Endothelial cell (in vitro differentiated cells): ENCODE measurements at regions not wholly inside any gene's neighbourhood (a gene's known extent, or its start where the extent isn't known, plus 50 kb on each side); places are given as distances from the start of the nearest gene placed in this dataset.

Experiments
- DNase-seq: peaks from one replicate; pipeline ENCODE4 v3.0.0; 2021; ENCODE audit warnings: low spot score
- H3K27ac Mint-ChIP-seq: one replicate; pipeline ENCODE4 v1.8.0; 2021; ENCODE audit warnings: mixed read lengths, inconsistent platforms; ENCODE audit not compliant: unreplicated experiment
- H3K27me3 Mint-ChIP-seq: one replicate; pipeline ENCODE4 v1.8.0; 2021; ENCODE audit warnings: mild to moderate bottlenecking, moderate library complexity, mixed read lengths, inconsistent platforms; ENCODE audit not compliant: unreplicated experiment
- H3K36me3 Mint-ChIP-seq: one replicate; pipeline ENCODE4 v1.8.0; 2021; ENCODE audit warnings: mild to moderate bottlenecking, low read depth, mixed read lengths, inconsistent platforms; ENCODE audit not compliant: unreplicated experiment
- H3K4me1 Mint-ChIP-seq: one replicate; pipeline ENCODE4 v1.8.0; 2021; ENCODE audit warnings: mild to moderate bottlenecking, mixed read lengths, inconsistent platforms; ENCODE audit not compliant: unreplicated experiment
- H3K4me3 Mint-ChIP-seq: one replicate; pipeline ENCODE4 v1.8.0; 2021; ENCODE audit warnings: mild to moderate bottlenecking, mixed read lengths, inconsistent platforms; ENCODE audit not compliant: unreplicated experiment
- H3K9me3 Mint-ChIP-seq: one replicate; pipeline ENCODE4 v1.8.0; 2021; ENCODE audit warnings: mixed read lengths, inconsistent platforms; ENCODE audit not compliant: unreplicated experiment
- TF ChIP-seq, protein P1 (sequence below): fragments of 200-600 bp; sonication (generic); IDR thresholded peaks from one replicate; pipeline ENCODE4 v1.5.0; 2021; ENCODE audit warnings: antibody characterized with exemption; ENCODE audit not compliant: unreplicated experiment

DNA sequence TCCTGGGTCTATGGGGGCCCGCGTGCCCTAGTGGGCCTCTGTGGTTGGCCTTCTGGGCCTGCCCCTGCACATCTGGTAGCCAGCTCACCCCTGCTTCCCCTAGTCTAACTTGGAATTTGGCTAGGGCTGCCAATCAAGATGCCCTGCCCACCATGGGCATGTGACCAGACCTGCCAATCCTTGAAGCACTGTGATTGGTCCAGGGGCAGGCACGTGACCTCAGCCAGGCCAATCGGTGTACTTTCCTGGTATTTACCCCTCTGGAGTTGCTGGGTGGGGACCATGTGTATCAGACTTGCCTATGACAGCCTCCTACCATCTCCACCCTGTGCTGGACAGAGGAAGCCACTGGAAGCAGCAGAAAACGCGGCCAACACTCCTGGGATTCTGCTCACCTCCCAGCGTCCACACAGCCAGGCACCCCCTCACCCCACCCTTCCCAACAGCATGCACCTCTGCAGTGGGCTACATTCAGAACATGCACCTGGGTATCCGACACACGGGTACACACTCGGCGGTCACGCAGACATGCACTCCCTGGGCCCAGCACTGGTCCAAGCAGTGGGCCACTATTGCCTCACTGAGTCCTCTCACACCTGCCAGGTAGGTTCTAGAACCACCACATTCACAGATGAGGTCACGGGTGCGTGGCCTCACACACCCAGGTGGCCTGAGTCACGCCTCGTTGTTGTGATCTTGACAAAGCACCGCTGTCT is 96.9 kb downstream of the RBFOX3 start:
- Mint-ChIP-seq H3K27me3 (peaks cover 8% of the 10 kb centered on the region), H3K4me1 (peaks cover 16% of the 10 kb centered on the region), H3K36me3 (peaks cover 5% of the 10 kb centered on the region), H3K4me3 (no peak overlapping the region), H3K9me3 (no peaks in the 10 kb centered on the region), H3K27ac (no peak overlapping the region)
- TF ChIP-seq, protein P1, sequence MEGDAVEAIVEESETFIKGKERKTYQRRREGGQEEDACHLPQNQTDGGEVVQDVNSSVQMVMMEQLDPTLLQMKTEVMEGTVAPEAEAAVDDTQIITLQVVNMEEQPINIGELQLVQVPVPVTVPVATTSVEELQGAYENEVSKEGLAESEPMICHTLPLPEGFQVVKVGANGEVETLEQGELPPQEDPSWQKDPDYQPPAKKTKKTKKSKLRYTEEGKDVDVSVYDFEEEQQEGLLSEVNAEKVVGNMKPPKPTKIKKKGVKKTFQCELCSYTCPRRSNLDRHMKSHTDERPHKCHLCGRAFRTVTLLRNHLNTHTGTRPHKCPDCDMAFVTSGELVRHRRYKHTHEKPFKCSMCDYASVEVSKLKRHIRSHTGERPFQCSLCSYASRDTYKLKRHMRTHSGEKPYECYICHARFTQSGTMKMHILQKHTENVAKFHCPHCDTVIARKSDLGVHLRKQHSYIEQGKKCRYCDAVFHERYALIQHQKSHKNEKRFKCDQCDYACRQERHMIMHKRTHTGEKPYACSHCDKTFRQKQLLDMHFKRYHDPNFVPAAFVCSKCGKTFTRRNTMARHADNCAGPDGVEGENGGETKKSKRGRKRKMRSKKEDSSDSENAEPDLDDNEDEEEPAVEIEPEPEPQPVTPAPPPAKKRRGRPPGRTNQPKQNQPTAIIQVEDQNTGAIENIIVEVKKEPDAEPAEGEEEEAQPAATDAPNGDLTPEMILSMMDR, result no peak
- no peak for DNase-seq

DNA sequence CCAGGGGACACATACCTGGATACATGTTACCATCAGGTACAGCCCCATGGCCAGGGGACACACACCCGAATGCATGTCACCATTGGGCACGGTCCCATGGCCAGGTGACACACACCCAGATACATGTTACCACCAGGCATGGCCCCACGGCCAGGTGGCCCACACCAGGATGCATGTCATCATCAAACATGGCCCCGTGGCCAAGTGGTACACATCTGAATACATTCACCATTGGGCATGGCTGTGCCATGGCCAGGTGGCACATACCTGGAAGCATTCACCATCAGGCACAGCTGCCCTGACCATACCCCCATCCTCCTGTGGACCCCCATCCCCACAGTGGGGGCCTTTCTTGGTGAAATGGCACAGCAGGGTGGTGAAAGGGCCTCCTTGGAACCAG is 97.6 kb downstream of the RBFOX3 start:
- Mint-ChIP-seq H3K4me3 (no peak overlapping the region), H3K4me1 (peaks cover 13% of the 10 kb centered on the region), H3K27me3 (peaks cover 5% of the 10 kb centered on the region), H3K27ac (no peak overlapping the region), H3K36me3 (peaks cover 5% of the 10 kb centered on the region), H3K9me3 (no peaks in the 10 kb centered on the region)
- no peak for DNase-seq
- TF ChIP-seq, protein P1, result no peak

DNA sequence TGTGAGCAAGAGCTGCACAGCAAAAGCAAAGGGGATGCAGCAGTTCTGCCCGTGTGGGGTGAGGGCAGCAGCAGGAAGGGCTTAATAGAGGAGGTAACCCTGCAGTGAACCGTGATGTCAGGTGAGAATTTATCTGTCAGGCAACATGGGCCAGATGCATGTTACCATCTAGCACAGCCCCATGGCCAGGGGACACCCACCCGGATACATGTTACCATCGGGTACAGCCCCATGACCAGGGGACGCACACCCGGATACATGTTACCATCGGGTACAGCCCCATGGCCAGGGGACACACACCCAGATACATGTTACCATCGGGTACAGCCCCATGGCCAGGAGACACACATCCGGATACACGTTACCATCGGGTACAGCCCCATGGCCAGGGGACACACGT is 99.4 kb downstream of the RBFOX3 start:
- Mint-ChIP-seq H3K4me3 (peak overlapping the region; percentile 14), H3K36me3 (peaks cover 5% of the 10 kb centered on the region), H3K27ac (no peak overlapping the region), H3K9me3 (no peaks in the 10 kb centered on the region), H3K27me3 (peaks cover 5% of the 10 kb centered on the region), H3K4me1 (peaks cover under 1% of the 10 kb centered on the region)
- TF ChIP-seq, protein P1, result no peak
- DNase-seq, result no peak

DNA sequence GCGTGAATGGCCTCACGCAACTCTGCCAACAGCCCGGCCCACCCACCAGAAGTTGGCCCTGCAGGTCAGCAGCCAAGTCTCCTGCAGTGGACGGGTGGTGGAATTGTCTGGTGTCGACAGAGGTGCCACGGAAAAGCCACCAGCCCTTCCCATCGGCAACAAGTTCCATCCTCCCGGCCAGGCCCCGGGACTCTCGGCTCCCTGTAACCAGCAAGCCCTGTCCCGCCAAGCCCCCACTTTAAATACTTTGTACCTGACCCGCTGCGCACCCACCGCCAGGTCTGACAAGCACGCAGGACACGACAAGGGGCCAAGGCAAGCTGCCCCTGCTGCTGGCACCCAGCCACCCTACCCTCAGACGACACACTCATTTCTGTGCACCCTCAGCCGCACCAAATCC is 100.8 kb downstream of the RBFOX3 start:
- H3K4me3 Mint-ChIP-seq, result no peak overlapping the region
- no peak for DNase-seq
- H3K9me3 Mint-ChIP-seq, result no peaks in the 10 kb centered on the region
- peaks cover 5% of the 10 kb centered on the region for H3K27me3 Mint-ChIP-seq
- H3K4me1 Mint-ChIP-seq, result no peaks in the 10 kb centered on the region
- peaks cover 11% of the 10 kb centered on the region for H3K36me3 Mint-ChIP-seq
- TF ChIP-seq, protein P1, result no peak
- H3K27ac Mint-ChIP-seq, result no peak overlapping the region

DNA sequence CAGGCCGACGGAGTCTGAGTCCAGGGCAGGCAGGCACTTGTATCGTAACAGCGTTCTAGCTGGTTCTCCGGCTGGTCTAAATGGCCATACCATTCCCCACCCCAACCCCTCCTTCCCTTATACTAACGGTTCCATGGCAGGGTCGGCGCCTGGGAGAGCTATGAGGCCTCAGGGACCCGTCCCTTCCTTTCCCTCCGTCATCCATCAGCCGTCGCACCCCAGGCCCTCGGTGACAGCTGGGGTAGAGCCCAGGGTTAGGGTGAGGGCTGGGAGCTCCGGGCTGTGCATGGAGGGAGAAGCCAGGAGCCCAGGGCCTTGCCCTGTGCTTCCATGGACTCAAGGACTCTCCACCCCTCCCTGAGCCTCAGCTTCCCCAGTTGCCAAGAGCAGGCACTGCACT is 101.4 kb downstream of the RBFOX3 start:
- peaks cover 17% of the 10 kb centered on the region for H3K36me3 Mint-ChIP-seq
- no peak overlapping the region for H3K27ac Mint-ChIP-seq
- TF ChIP-seq, protein P1, result no peak
- no peak overlapping the region for H3K4me3 Mint-ChIP-seq
- no peak for DNase-seq
- no peaks in the 10 kb centered on the region for H3K4me1 Mint-ChIP-seq
- H3K27me3 Mint-ChIP-seq, result peaks cover 7% of the 10 kb centered on the region
- H3K9me3 Mint-ChIP-seq, result no peaks in the 10 kb centered on the region
